ENCODE measurements at regions not wholly inside any gene's neighbourhood (a gene's known extent, or its start where the extent isn't known, plus 50 kb on each side); places are given as distances from the start of the nearest gene placed in this dataset.

GRCh38 chr14:86510491-86510890 is 980.5 kb downstream of the FLRT2 start:
- TF ChIP-seq JUNB (IDR thresholded peaks at IDR 0.05; ENCODE audit: unreplicated experiment) (no peak), REST (IDR thresholded peaks at IDR 0.05; ENCODE audit: unreplicated experiment) (no peak), EZH2 (IDR thresholded peaks at IDR 0.05; ENCODE audit: low read depth, unreplicated experiment) (no peak)
- TF ChIP-seq, protein P1, sequence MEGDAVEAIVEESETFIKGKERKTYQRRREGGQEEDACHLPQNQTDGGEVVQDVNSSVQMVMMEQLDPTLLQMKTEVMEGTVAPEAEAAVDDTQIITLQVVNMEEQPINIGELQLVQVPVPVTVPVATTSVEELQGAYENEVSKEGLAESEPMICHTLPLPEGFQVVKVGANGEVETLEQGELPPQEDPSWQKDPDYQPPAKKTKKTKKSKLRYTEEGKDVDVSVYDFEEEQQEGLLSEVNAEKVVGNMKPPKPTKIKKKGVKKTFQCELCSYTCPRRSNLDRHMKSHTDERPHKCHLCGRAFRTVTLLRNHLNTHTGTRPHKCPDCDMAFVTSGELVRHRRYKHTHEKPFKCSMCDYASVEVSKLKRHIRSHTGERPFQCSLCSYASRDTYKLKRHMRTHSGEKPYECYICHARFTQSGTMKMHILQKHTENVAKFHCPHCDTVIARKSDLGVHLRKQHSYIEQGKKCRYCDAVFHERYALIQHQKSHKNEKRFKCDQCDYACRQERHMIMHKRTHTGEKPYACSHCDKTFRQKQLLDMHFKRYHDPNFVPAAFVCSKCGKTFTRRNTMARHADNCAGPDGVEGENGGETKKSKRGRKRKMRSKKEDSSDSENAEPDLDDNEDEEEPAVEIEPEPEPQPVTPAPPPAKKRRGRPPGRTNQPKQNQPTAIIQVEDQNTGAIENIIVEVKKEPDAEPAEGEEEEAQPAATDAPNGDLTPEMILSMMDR (conservative IDR thresholded peaks at IDR 0.05; ENCODE audit: low read depth in 2 of 2) = no peak

Measured in GM23338 (cell line).